ENCODE measurements at regions not wholly inside any gene's neighbourhood (a gene's known extent, or its start where the extent isn't known, plus 50 kb on each side); places are given as distances from the start of the nearest gene placed in this dataset.

DNA sequence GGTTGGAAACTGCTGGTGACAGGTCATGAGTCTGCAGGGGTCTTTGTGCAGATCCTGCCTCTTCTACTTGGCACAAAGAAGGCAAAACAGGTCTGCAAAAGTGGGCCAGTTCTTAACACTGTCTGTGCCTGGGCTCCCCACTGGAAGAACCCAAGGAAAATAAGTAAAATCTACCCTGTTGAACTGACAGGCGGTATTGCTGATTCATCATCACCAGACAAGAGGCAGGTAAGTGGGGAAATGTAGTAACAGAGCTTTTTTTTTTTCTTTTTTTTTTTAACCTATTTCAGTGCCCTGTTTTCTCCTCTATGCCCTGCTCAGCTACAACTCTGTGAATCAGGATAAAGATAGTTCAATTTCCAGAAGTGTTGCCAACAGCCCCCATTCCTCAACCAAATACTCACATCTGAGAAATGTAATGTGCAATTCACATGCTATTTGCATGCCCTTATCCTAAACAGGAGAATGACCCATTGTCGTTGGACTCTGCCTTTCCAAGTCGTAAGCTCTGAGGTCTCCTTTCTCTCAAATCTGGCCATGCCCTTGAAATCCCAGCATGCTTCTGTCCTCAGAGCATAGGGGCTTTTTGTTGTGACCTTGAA, 237.0 kb downstream of the SOX9 start:
- H3K27ac ChIP-seq: no peak overlapping the region
- H3K27me3 ChIP-seq: no peaks in the 10 kb centered on the region
- no peak overlapping the region for H3K4me3 ChIP-seq
- 77 to 83% (median 83%) methylated on average over 3 of the region's 3 CpGs for WGBS, 3 donors
- no peaks in the 10 kb centered on the region for H3K9me3 ChIP-seq
- intact Hi-C loops (cut with DNase I): no loop called here
- H3K4me1 ChIP-seq (ENCODE audit: insufficient read depth): no peaks in the 10 kb centered on the region
- no peaks in the 10 kb centered on the region for H3K36me3 ChIP-seq
- DNase-seq: no peak
- TF ChIP-seq POLR2A (IDR thresholded peaks at IDR 0.05) (no peak), EP300 (IDR thresholded peaks at IDR 0.05) (no peak)
- TF ChIP-seq, protein P1, sequence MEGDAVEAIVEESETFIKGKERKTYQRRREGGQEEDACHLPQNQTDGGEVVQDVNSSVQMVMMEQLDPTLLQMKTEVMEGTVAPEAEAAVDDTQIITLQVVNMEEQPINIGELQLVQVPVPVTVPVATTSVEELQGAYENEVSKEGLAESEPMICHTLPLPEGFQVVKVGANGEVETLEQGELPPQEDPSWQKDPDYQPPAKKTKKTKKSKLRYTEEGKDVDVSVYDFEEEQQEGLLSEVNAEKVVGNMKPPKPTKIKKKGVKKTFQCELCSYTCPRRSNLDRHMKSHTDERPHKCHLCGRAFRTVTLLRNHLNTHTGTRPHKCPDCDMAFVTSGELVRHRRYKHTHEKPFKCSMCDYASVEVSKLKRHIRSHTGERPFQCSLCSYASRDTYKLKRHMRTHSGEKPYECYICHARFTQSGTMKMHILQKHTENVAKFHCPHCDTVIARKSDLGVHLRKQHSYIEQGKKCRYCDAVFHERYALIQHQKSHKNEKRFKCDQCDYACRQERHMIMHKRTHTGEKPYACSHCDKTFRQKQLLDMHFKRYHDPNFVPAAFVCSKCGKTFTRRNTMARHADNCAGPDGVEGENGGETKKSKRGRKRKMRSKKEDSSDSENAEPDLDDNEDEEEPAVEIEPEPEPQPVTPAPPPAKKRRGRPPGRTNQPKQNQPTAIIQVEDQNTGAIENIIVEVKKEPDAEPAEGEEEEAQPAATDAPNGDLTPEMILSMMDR (IDR thresholded peaks at IDR 0.05): no peak

DNA sequence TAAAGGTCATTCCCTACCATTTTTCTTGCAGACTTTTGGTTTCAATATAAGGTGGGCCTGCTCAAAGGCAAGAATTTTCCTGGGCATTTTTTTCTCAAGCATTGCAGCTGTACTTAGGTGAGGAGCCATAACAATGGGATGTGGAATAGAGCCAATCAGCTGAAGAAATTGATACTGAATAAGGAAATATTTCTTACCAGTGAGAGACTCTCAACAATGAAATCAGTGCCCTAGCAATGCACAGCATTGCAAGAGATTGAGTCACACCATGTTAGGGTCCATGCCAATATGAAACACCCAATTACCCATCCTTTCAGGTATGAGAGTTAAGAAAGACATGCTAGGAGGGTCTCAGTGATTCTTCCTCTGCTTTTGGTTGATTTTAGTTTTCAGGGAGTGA, 237.6 kb downstream of the SOX9 start:
- Histone ChIP-seq H3K4me1 (ENCODE audit: insufficient read depth) (no peaks in the 10 kb centered on the region), H3K27ac (no peak overlapping the region), H3K4me3 (no peak overlapping the region), H3K36me3 (no peaks in the 10 kb centered on the region), H3K9me3 (no peaks in the 10 kb centered on the region), H3K27me3 (no peaks in the 10 kb centered on the region)
- intact Hi-C loops (cut with DNase I): no loop called here
- TF ChIP-seq, protein P1 (IDR thresholded peaks at IDR 0.05): no peak
- TF ChIP-seq EP300 (IDR thresholded peaks at IDR 0.05) (no peak), POLR2A (IDR thresholded peaks at IDR 0.05) (no peak)
- no peak for DNase-seq

DNA sequence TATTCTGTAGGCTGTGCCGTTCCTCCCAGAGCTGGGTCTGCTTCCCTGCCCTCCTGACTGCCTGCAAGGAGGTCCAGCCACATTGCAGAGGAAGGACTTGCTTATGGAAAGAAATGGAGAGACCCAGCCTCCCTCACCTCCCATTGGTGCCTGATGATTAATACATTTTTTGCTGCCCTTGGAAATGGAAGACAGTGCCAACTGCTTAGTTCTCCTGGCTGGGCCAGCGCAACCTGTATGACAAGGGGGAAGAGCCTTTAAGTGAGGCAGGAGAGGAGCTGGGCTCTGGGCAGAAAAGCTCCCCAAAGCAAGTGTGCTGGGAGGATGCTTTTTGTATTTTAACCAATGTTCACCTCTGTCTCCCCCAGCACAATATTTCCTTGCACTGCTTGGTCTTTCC, 238.5 kb downstream of the SOX9 start:
- Histone ChIP-seq H3K4me3 (no peak overlapping the region), H3K9me3 (no peaks in the 10 kb centered on the region), H3K36me3 (no peaks in the 10 kb centered on the region), H3K4me1 (ENCODE audit: insufficient read depth) (no peaks in the 10 kb centered on the region), H3K27ac (no peak overlapping the region), H3K27me3 (no peaks in the 10 kb centered on the region)
- 71 to 78% (median 75%) methylated on average over 2 of the region's 2 CpGs for WGBS, 3 donors
- DNase-seq: no peak
- intact Hi-C loops (cut with DNase I): no loop called here
- TF ChIP-seq EP300 (IDR thresholded peaks at IDR 0.05) (no peak), POLR2A (IDR thresholded peaks at IDR 0.05) (no peak)
- TF ChIP-seq, protein P1 (IDR thresholded peaks at IDR 0.05): no peak

DNA sequence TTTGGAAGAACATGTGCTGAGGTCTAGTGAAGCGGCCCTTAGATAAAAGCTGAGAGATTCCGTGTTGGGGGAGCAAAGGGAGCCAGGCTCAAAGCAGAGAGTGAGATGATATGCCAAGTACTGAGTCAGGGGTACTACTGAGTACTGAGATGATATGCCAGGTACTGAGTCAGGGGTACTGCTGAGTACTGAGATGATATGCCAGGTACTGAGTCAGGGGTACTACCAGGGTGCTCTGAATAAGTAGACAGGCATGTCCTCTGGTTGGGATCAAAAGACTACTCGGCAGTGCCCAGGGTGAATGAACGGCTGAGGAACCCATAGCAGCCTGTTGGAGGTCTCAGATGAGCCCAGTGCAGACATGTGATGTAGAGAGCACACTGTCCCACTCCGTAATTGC, 239.0 kb downstream of the SOX9 start:
- Histone ChIP-seq H3K27ac (no peak overlapping the region), H3K27me3 (no peaks in the 10 kb centered on the region), H3K4me3 (no peak overlapping the region), H3K4me1 (ENCODE audit: insufficient read depth) (no peaks in the 10 kb centered on the region), H3K36me3 (no peaks in the 10 kb centered on the region), H3K9me3 (no peaks in the 10 kb centered on the region)
- intact Hi-C loops (cut with DNase I): no loop called here
- no peak for DNase-seq
- no peak for TF ChIP-seq EP300 (IDR thresholded peaks at IDR 0.05)
- TF ChIP-seq, protein P1 (IDR thresholded peaks at IDR 0.05): no peak
- TF ChIP-seq POLR2A (IDR thresholded peaks at IDR 0.05): no peak
- WGBS, 3 donors: 76 to 79% (median 79%) methylated on average over 5 of the region's 5 CpGs

All from ovary (tissue), 7 donors.